PFSK-1 (cell line): ENCODE measurements at regions not wholly inside any gene's neighbourhood (a gene's known extent, or its start where the extent isn't known, plus 50 kb on each side); places are given as distances from the start of the nearest gene placed in this dataset.

ENCODE experiments used
- FOXP2 ChIP-seq: optimal IDR thresholded peaks from 2 replicates; pipeline ENCODE3; 2011; ENCODE audit warnings: borderline replicate concordance, control low read depth, inconsistent platforms; ENCODE audit not compliant: insufficient read depth; ENCODE audit errors: extremely low read length, extremely low read depth
- POLR2AphosphoS5 ChIP-seq: IDR thresholded peaks from 2 replicates; pipeline ENCODE4 v1.6.1; 2012; ENCODE audit warnings: low read depth, mild to moderate bottlenecking, control low read depth, low read length, moderate library complexity
- REST ChIP-seq, 2 experiments: IDR thresholded peaks; 2 replicates each; pipeline versions ENCODE4 v1.6.1 to v1.8.0; 2011 to 2012; ENCODE audit warnings: low read depth in 2 of 2, low read length in 2 of 2, control low read depth in 1 of 2, inconsistent platforms in 1 of 2, mild to moderate bottlenecking in 1 of 2, moderate library complexity in 1 of 2; ENCODE audit not compliant: insufficient read depth in 1 of 2
- SIN3A ChIP-seq: IDR thresholded peaks from 2 replicates; pipeline ENCODE4 v1.6.1; 2012; ENCODE audit warnings: mild to moderate bottlenecking, low read length, moderate library complexity, borderline replicate concordance; ENCODE audit not compliant: insufficient read depth
- TAF1 ChIP-seq: IDR thresholded peaks from 2 replicates; pipeline ENCODE4 v1.6.1; 2012; ENCODE audit warnings: low read length, control low read depth, borderline replicate concordance; ENCODE audit not compliant: insufficient read depth

GRCh38 chr12:115012861-115013235, 328.9 kb upstream of the TBX3 start:
- TF ChIP-seq TAF1, result no peak
- TF ChIP-seq SIN3A, result no peak
- TF ChIP-seq POLR2AphosphoS5, result no peak
- TF ChIP-seq REST (IDR thresholded peaks at IDR 0.05; ENCODE audit: insufficient read depth in 1 of 2, low read depth in 2 of 2, low read length in 2 of 2), result no peak
- no peak for TF ChIP-seq FOXP2
